GM21381 (cell line): ENCODE measurements at regions not wholly inside any gene's neighbourhood (a gene's known extent, or its start where the extent isn't known, plus 50 kb on each side); places are given as distances from the start of the nearest gene placed in this dataset.

Experiments
- ATAC-seq: cut with Tn5 transposase; IDR thresholded peaks from one replicate; pipeline ENCODE4 v1.9.1; 2021; ENCODE audit warnings: mild to moderate bottlenecking, moderate library complexity; ENCODE audit not compliant: unreplicated experiment

DNA sequence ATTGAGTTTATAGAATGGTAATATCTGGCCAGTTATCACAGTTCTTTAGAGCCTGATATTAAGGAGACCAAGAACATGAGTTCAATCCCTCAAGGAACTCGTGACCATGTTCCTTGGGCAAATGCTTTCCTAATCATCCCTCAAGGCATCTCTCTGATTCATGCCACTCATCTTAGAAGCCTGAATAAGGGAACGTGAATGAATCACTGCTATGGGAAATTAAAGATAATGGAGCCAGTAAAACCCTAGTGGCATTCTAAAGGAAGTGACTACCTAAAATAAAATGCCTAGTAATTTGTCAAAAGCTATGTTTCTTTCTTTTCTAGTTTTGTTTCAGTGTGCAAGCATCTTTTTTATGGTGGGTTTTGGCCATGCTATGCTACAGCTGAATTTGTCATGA is 1161.3 kb downstream of the C4orf33 start:
- no peak for ATAC-seq

DNA sequence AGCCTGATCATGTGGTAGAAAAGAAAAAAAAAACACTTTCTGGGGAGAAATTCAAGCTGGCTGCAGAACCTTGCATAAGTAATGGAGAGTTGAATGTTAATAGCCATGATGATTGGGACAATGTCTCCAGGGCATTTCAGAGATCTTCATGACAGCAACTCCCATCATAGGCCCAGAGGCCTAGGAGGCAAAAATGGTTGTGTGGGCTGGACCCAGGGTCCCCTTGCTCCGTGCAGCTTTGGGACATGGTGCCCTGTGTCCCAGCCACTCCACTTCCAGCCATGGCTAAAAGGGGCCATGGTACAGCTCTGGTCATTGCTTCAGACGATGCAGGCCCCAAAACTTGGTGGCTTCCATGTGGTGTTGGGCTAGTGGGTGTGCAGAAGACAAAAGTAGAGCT is 1170.9 kb downstream of the C4orf33 start:
- ATAC-seq: no peak

DNA sequence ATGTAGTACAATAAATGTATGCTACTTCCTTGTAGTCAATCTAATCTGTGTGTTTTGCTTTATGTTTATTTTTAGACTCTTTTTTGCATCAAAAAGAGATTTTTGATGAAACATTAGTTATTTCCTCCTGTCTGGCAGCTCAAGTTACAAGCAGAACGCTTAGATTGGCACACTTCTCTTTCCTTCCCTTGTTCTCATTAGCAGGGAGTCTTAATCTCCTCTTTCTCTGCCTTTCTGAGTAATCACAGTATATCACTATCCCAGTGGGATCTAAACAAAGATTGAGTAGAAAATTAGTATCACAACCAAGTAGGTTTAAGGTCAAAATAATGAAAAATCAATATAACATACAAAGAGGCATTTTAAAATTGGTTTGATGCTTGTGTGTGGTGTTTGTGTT is 1192.6 kb downstream of the C4orf33 start:
- ATAC-seq: no peak

DNA sequence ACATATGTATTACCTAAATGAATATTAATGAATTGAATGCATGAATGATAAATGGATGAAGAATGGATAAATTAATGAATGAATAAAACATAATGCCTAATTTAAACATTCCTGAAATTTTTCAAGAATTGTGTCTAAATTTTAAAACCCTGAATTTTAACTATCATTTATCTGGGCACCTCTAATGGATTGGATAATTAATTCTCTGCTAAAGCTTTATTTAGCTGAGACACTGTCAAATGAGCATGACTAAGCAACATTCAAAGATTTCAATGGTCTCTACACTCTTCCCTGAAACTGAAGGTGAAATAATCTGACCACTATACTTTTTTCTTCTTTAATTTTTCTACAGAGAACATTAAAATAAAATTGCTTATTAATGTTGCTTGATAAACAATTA is 1197.7 kb downstream of the C4orf33 start:
- ATAC-seq: no peak

DNA sequence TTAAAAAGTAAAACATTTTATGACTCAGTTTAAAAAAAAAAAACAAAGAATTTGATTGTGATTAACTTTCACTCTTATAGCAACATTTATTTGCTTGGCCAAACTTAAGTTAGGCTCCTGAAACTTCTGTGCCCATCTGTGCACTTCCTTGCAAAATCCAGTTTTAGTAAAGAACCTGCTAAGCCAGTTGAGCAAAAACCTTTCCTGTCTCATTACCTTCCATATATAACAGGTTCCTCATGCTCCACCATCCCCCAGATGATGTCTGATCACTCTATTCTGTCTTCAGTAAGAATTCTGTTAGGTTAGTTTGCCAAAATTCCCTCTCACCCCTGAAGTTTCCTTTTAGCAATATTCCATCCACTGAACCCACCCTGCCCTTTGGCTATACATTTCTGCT is 1200.5 kb downstream of the C4orf33 start:
- ATAC-seq: no peak

DNA sequence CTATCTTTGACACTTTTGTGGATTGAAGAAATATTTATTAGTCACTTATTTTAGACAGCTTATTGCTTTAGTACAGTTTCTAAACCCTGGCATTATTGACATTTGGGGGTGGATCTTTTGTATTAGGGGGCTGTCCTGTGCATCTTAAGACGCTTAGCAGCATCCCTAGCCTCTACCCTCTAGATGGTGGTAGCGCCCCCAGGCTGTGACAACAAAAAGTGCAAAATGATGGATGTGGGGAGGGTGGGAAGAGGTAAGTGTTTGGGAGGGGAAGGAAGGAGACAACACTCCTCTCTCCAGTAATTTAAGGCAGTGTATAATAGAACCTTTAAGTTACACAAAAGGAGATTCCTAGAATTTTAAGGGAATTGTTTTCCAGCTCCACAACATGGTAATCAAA is 1210.6 kb downstream of the C4orf33 start:
- no peak for ATAC-seq

DNA sequence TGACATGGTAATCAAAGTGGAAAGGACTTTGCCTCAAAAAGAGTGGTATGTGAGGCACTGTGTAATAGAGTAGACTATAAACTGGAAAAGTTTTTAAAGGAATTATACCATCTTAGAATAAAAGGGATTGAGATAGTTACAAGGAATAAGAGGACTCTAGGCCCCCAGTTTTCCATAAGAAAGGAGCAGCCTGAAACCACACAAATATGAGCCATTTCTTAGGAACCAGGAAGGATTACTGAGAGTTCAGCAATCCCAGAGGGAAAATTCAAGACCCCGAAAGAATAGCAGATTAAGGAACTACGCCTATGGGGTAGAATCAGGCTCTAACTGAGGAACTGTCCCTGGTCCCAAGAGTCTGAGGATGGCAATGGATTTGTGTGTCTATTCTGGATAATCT is 1213.3 kb downstream of the C4orf33 start:
- ATAC-seq: no peak

DNA sequence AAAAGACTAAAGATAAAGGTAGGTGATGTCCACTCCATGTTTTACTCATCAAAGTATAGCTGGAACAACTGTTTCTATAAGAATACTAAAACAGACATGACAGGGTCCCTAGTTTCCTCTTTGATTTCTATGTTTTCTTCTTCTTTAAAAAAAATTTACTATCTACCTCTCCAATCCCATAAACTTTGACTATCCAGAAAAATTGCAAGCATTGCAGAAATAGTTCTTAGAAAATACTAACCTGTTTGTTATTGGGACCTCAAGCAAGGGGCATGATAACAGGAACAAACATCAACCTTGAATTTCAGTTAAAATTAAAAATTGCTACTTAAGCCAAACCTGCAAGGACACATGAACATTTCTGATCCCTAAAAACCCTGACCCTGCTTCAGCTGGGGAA is 1226.5 kb downstream of the C4orf33 start:
- no peak for ATAC-seq

DNA sequence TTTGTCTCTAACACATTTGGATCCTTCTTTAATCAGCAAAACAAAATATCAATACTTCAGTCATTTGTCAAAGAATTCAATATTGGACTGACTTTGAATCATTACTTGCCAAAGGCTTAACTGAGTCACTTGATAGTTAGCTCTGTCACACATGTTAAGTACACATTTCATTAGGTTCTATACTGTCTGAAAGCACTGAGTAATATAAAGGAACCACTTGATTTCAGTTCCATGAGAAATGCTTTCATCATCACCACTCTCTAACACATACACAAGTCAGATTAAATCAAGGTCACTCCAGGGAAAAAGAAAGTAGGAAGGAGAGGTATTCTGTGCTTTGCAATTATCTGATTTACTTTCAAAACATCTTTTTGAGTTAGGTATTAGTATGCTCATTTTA is 1233.1 kb downstream of the C4orf33 start:
- no peak for ATAC-seq

DNA sequence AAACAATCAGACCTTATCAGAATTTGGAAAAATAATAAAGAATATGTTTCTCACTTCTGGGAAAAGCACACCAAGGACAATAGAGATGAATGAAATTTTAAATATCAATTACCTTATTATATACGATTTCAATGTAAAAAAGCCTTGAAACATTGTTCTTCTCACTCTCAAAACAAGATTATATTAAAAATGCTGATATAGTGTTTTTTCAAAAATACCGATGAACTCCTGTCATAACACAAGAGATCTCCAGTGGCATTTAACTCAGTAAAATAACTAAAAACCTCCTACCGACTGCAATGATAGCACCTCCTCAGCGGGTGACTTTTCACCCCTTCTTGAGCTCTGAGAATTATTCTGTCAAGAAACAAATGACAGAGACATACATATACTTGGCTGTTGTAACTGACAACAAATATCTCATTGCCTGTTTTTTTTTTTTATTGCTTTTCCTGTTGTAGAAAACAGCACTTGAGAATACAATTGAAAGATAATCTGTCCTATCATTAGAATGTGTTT is 1237.3 kb downstream of the C4orf33 start:
- no peak for ATAC-seq

DNA sequence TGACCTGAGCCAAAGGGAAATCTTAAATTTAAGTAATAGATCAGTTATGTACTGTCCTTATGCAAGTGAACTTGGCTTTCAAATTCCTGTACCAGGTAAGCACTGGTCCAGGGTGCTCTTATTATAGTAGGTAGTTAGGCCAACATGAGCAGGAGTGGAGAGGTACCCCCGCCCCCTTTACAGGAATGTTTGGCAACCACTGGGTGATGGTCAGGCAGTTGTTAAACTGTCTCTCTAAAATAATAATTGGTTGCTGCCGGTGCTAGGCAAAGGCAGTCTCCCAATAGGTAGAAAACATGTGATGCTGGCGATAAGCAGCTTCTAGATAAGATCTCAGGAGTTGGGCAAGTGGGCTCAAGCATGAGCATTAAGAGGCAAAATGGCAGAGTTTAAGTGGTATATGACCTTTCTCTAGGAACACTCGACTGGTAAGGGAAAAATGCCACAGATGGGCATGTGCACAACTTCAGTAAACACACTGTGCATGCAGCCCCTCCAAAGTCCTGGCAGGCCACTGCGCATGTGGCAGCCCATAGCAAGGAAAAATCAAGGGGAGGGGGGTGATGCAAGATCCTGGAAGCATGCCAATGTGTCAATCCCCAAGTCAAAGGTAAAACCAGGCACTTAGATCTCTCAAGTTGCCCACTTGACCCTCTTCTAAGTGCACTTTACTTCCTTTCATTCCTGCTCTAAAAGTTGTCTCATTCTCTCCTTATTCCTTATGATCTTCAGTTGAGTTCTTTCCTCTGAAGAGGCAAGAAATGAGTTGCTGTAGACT is 1239.7 kb downstream of the C4orf33 start:
- ATAC-seq: no peak

DNA sequence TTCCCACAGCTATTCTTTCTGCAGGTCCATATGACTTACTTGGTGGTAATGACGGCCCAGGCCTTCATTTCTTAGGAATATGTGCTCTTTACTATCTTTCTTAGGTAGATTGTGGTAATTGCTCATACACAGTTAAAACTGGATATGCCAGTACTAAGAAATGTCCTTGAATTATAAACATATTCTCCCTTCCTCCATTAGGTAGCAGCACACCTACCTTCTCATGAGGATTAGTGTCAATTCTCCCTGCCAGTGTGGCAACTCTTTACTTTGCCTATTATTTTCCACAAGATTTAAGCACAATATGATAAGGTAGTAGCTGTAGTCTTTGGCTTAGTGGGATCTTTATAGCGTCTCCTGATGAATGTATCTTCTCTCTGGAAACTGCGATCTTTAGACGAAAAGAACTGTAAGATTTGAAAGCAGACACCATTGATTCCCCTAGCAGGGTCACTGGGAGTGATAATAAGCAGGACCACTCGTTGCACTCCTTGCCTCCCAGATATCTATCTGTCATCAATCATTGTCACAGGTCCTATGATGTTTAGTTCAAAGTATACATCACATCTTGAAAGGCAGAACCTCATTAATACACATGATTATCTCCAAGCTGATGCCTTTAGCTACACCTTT is 1240.7 kb downstream of the C4orf33 start:
- ATAC-seq: no peak

DNA sequence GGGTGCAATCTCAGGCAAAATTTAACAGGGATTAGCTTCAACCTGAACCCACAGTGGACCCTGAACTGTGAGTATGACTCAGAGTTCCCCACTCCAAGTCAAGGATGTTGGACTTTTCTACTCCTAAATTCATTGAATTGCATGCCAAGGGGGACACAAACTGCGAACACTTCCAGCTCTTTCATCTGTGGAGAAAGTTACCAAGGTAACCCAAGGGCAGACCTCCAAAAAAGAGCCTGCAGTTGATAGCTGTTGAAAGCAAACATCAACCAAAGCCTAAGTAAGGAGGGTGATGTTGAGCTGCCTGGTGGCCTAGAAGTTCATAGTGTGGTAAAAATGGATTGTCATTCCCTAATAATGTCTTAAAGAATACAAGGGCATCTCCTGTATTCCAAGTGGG is 1242.9 kb downstream of the C4orf33 start:
- ATAC-seq: no peak

DNA sequence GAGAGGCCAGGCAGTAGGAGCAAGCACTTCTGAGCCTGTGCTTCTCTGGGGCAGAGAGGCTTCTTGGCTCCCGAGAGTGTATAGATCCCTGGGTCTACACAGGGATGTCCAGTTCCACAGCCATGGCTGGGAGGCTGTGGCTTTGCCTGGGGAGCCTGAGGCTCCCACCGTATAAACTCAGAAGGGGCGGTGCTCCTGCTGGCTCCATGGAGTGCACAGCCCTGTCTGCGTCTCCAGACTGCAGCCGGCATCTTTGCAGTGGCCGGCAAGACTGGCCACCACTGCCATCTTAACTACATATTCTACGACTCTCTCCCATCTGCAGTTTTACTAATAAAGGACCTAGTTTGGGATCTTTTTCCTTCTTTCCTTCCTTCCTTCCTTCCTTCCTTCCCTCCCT is 1253.8 kb downstream of the C4orf33 start:
- ATAC-seq: no peak

DNA sequence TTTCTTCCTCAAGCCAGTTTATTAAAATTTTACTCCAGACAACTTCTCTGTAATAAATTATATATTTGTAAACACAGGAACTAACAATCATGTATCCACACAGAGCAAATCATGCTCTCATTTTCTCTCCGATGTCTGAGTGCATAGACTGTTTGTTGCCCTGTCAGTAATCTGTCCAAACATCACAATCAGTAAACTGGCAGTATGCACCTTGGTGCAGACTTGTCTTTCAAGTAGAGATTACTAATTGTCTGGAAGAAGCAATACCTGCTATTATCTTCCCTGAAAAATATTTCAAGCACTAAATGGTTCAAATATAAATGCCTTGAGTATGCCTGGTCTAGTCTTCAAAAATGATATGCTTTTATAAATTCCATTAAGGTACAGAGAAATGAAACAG is 1260.9 kb downstream of the C4orf33 start:
- no peak for ATAC-seq

DNA sequence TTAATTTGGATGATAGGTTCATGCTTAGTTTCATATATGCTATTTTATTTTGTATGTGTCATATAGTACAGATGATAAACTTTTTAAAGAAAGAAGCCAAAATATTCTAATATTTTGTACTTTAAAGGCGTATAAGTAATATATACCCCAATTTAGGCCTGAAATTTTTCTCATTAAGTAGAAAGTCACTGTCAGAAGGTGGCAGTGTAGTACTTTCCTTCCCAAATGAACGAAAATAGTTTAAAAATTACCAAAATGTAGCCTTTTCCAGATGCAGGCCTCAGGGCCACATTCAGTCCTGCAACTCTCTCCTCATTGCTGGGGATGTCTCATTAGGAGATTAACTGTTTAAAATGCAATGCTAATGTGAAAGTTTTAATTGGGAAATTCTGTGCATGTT is 1263.6 kb downstream of the C4orf33 start:
- ATAC-seq: no peak

DNA sequence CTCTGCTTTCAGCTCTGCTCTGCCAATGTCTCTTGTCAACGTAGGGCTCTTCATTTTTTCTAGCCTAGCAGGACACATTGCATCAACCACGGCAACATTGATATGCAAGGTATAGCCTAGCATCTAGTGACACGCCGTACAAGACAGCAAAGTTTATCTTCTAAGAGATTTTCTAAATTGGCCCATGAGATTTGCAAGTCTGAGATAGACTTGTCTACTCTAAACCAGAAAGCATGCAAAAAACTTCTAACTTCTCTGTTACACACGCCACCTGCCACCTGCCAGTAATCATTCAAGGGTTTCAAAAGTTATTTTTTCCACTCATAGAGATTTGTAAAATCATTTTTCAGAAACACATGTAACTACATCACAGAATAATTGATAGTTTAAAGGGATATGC is 1265.7 kb downstream of the C4orf33 start:
- ATAC-seq: no peak

DNA sequence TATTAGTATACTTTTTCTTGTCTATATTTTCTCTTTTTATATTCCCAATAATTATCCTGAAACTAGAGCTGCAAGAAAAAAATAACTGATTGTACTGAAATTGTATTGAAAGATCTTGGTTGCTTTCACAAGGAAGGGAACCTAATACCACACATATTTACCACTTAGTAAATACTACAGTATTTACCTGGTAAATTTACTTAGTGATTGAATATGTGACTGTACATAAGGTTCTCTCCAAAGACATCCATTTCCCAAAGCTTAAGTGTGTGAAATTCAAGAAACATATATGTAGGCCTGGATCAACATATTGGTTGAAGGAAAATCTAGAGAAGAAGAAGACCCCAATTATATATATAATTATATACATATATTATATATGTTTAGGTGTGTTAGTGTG is 1272.7 kb downstream of the C4orf33 start:
- no peak for ATAC-seq

DNA sequence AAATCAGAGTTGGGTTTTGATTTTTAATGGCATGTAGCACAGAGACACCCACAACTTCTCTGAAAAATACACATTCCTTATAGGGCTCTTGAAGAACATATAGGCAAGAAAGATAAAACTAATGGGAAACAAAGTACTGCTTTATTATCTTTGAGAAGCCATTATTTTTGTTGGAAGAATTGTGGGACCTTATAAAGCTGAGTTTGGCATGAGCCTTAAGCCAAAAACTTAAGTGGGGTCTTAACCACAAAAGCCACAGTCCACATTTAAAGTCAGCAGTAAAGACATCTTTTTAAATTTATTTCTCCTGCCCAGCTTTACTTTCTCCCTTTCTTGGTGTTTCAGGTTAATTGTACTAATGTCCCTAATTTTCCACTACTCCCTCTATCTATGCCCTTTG is 1297.3 kb downstream of the C4orf33 start:
- ATAC-seq: no peak

DNA sequence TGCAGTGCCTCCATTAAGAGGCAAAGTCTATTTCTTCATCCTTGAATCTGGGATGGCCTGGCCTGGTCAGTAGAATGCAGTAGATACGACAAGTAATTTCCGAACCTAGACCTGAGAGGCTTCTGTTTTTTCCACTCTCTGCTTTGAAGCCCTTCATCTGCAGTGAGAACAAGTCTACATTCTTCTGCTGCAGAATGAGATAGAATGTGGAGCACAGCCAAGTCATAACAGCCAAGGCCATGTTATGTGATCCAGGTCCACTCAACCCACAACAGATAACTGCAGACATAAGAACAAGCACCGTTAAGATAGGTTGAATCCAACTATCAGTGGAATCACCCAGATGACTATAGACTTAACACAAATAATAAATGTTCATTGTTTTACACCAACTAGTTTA is 1297.7 kb downstream of the C4orf33 start:
- ATAC-seq: no peak

DNA sequence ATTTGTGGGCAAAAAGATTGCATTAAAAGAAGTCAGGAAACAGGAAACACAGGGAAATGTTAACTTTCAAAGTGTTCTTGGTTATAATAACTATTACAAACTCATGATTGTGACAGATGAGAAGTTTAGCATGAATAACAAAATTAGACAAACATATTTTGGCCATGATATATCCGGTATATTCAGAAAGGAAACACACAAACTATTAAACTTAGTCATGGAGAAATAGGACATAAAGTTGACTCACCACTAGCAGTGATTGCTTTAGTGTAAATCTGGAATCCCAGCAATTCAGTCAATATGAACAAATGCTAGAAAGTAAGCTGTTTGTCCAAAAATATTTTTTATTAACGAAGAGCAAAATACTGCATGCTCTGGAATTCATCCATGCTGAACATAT is 1299.9 kb downstream of the C4orf33 start:
- ATAC-seq: no peak

DNA sequence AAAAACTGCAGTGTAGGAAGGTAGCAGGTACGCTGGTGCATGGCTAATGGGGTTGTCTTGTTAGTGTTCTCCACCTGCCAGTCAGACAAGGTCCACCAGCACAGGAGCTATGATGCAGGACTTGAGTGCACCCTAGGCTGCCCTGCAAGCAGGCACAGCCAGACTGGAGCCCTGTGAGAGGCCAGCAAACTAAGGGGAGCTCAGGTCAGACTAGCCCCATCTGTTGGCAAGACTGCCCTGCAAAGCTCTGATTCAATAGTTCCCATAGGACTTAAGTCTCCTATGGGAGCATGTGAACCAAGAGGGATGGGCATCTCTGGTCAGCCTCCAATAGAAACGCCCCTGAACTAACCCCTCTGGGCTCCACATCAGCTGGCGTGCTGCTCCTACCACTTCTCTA is 1307.3 kb downstream of the C4orf33 start:
- ATAC-seq: no peak

DNA sequence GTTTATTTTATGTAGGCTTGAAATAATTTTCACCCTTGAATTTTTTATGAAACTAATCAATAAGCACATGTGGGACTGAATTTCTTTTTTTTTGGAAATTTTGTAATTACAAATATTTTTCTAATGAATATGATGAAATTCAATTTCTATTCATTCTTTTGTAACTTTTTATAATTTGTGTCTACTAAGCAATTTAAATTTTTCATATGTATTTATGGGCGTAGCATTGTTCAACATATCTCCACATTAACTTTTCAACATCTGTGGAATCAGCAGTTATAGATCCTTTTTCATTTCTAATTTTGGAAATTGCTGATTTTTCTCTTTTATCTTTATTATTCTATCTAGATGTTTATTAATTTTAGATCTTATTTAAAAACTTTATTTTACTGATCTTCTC is 1320.3 kb downstream of the C4orf33 start:
- ATAC-seq: no peak
